ENCODE measurements at regions not wholly inside any gene's neighbourhood (a gene's known extent, or its start where the extent isn't known, plus 50 kb on each side); places are given as distances from the start of the nearest gene placed in this dataset.

DNA sequence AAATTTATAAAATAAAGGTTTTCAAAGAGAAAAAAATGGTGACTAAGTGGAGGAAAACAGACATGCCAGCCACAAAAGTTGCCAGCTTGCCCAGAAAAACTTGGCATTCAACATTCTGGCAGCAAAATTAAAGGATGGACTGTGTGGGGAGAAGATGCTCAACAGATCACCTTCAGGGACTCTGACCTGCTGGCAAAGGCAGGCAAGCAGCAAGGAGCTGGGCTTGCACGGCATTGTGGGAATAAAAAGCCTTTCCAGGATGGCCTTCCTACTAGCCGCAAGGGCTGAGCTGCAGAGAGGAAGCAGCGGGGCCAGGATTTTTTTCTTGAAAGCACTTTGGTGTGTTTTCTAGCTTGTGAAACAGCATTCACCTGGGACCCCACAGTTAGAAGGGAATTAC, 101.9 kb upstream of the CACNA2D3 start:
- no peaks in the 10 kb centered on the region for H3K36me3 ChIP-seq
- H3K27ac ChIP-seq = no peak overlapping the region
- WGBS, 2 donors = 76 to 85% methylated on average over 3 of the region's 3 CpGs
- peaks cover 0 to 23% (median 6%) of the 10 kb centered on the region in 11 donors for H3K9me3 ChIP-seq
- peaks cover 0 to 4% (median 0%) of the 10 kb centered on the region in 7 donors for H3K27me3 ChIP-seq
- no peak for DNase-seq
- no peak overlapping the region for H3K4me3 ChIP-seq
- no peaks in the 10 kb centered on the region for H3K4me1 ChIP-seq
- TF ChIP-seq, protein P1, sequence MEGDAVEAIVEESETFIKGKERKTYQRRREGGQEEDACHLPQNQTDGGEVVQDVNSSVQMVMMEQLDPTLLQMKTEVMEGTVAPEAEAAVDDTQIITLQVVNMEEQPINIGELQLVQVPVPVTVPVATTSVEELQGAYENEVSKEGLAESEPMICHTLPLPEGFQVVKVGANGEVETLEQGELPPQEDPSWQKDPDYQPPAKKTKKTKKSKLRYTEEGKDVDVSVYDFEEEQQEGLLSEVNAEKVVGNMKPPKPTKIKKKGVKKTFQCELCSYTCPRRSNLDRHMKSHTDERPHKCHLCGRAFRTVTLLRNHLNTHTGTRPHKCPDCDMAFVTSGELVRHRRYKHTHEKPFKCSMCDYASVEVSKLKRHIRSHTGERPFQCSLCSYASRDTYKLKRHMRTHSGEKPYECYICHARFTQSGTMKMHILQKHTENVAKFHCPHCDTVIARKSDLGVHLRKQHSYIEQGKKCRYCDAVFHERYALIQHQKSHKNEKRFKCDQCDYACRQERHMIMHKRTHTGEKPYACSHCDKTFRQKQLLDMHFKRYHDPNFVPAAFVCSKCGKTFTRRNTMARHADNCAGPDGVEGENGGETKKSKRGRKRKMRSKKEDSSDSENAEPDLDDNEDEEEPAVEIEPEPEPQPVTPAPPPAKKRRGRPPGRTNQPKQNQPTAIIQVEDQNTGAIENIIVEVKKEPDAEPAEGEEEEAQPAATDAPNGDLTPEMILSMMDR (IDR thresholded peaks at IDR 0.05) = no peak
- ATAC-seq = no peak
- intact Hi-C loops (cut with DNase I) = no loop called here

DNA sequence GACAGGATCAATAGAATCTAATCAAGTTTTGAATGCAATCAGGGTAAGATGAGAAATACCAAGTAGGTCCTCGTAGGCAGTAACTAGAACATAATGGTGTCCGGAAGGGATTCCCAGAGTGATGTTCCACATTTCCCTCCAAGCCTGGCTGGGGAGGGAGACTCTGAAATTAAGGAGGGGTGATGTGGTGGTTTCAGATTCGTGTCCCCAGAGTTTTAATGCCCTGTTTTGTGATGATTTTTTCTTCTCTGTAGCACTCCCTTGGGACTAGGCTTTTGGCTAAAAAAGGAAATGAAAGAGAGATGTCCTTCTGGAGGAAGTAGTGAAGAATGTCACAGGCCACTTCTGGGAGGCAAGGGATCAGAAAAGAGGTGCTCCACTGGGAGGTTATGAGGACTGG, 108.3 kb upstream of the CACNA2D3 start:
- intact Hi-C loops (cut with DNase I) = no loop called here

DNA sequence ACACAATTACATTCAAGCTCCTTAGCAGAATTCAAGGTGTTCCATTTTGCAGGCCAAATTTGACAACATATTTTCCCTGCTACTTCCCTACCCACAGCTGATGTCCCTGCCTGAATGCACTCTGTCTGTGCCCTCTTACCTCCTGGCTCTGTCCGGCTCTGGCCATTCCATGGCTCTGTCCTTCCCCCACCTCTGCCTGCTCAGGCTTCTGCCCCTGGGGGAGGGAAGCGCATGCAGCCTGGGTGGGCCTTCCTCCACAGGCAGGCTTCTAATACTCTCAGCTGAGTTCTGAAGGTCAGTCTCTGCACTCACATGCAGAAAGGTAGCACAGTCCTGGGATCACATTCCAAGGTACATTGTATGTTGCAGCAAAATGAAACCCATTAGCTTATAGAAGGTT, 113.6 kb upstream of the CACNA2D3 start:
- no peaks in the 10 kb centered on the region for H3K9me3 ChIP-seq
- H3K4me1 ChIP-seq = peaks cover 0 to 4% (median 0%) of the 10 kb centered on the region in 9 donors
- DNase-seq (no peak), ATAC-seq (no peak)
- intact Hi-C loops (cut with DNase I) = no loop called here
- 53 to 72% methylated on average over 2 of the region's 2 CpGs for WGBS, 2 donors
- H3K4me3 ChIP-seq = no peak overlapping the region
- H3K27me3 ChIP-seq = peaks cover 0 to 5% (median 0%) of the 10 kb centered on the region in 7 donors
- no peak overlapping the region for H3K27ac ChIP-seq
- H3K36me3 ChIP-seq = no peaks in the 10 kb centered on the region
- TF ChIP-seq, protein P1 (IDR thresholded peaks at IDR 0.05) = no peak

More for the DNA sequence above, 108.3 kb upstream of the CACNA2D3 start:
- Histone ChIP-seq H3K27me3 (peaks cover 0 to 5% (median 0%) of the 10 kb centered on the region in 7 donors), H3K27ac (no peak overlapping the region), H3K4me1 (peaks cover 0 to 4% (median 0%) of the 10 kb centered on the region in 9 donors), H3K4me3 (no peak overlapping the region), H3K9me3 (peaks cover 0 to 16% (median 6%) of the 10 kb centered on the region in 11 donors), H3K36me3 (no peaks in the 10 kb centered on the region)
- TF ChIP-seq, protein P1 (IDR thresholded peaks at IDR 0.05) = no peak
- peak in 1 of 2 donors; percentile 29 for DNase-seq
- WGBS, 2 donors = 46 to 53% methylated on average over 3 of the region's 3 CpGs
- peak in 6 of 8 donors; percentile 17 to 90 (median 52) for ATAC-seq

DNA sequence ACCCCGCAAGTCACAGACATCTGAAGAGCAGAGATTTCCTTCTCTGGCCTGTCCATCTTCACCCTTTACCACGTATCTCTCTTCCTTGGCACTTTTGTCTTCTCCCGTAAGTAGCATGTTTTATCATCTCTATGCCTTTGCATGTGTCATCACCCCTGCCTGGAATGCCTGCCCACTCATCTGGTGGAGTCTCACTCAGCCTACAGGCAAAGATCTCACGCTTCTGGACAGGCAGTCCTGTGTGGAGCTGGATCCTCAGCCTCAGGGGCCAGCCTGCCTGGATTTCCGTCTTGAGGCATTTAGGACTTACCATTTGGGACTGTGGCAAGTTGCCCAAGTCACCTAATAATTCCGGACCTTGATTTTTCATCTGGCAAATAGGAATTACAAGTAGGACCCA, 114.3 kb upstream of the CACNA2D3 start:
- H3K27ac ChIP-seq = no peak overlapping the region
- H3K9me3 ChIP-seq = no peaks in the 10 kb centered on the region
- peaks cover 0 to 5% (median 0%) of the 10 kb centered on the region in 7 donors for H3K27me3 ChIP-seq
- H3K36me3 ChIP-seq = no peaks in the 10 kb centered on the region
- TF ChIP-seq, protein P1 (IDR thresholded peaks at IDR 0.05) = no peak
- WGBS, 2 donors = 59 to 64% methylated on average over 6 of the region's 6 CpGs
- H3K4me3 ChIP-seq = no peak overlapping the region
- no peak for ATAC-seq
- H3K4me1 ChIP-seq = no peaks in the 10 kb centered on the region
- intact Hi-C loops (cut with DNase I) = no loop called here
- DNase-seq = no peak
